Osteocyte (in vitro differentiated cells): ENCODE measurements at regions not wholly inside any gene's neighbourhood (a gene's known extent, or its start where the extent isn't known, plus 50 kb on each side); places are given as distances from the start of the nearest gene placed in this dataset.
A peak's percentile ranks its signal among the peaks of the same experiment; 100 is the strongest.

Source experiments
- DNase-seq: peaks from one replicate; pipeline ENCODE4 v3.0.0; 2021; ENCODE audit warnings: mixed read lengths; ENCODE audit not compliant: unreplicated experiment; ENCODE audit errors: extremely low spot score
- H3K27ac Mint-ChIP-seq: one replicate; pipeline ENCODE4 v1.8.0; 2021; ENCODE audit warnings: mild to moderate bottlenecking, mixed read lengths; ENCODE audit not compliant: unreplicated experiment
- H3K27me3 Mint-ChIP-seq: one replicate; pipeline ENCODE4 v1.8.0; 2021; ENCODE audit warnings: mixed read lengths; ENCODE audit not compliant: unreplicated experiment
- H3K36me3 Mint-ChIP-seq: one replicate; pipeline ENCODE4 v1.8.0; 2021; ENCODE audit warnings: mixed read lengths; ENCODE audit not compliant: unreplicated experiment
- H3K4me1 Mint-ChIP-seq: one replicate; pipeline ENCODE4 v1.8.0; 2021; ENCODE audit warnings: mixed read lengths; ENCODE audit not compliant: unreplicated experiment
- H3K4me3 Mint-ChIP-seq: one replicate; pipeline ENCODE4 v1.8.0; 2021; ENCODE audit warnings: mild to moderate bottlenecking, moderate library complexity, mixed read lengths; ENCODE audit not compliant: unreplicated experiment
- H3K9me3 Mint-ChIP-seq: one replicate; pipeline ENCODE4 v1.8.0; 2021; ENCODE audit warnings: mixed read lengths; ENCODE audit not compliant: unreplicated experiment
- CTCF ChIP-seq: fragments of 200-600 bp; sonication (generic); IDR thresholded peaks from 2 replicates; pipeline ENCODE4 v1.5.0; 2021; ENCODE audit warnings: antibody characterized with exemption, mild to moderate bottlenecking, moderate library complexity

DNA sequence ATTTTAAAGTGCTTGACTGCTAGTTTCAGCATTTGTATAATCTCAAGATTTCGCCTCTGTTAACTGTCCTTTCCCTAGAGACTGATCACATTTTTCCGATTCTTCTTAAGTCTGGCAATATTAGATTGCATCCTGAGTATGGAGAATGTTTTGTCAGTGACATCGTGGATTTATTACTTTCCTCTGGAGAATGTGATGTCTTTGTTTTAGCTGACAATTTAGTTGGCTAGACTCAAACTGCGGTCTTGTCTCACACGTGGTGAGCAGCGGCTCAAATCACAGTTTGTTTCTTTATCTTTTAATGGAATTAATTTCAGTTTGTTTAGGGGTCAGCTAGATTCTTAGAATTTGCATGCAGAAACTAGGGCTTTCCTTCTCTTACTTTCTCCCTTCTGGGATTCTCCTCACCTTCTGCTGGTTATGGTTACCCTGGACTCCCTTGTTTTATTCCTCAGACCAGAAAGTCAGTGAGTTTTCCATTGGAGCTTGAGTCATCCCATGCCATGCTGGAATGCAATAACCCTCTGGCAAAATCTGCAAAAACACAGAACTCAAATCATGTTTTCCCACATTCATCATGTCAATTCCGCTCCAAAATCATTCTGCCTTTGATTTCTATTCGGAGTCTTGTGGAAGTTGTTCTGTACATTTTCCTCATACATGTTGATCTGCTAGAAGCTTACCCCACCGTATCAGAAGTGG lies 327.2 kb upstream of the TRIB2 start:
- DNase-seq: no peak
- Mint-ChIP-seq H3K4me1 (peaks cover 19% of the 10 kb centered on the region), H3K4me3 (peak overlapping the region; percentile 19), H3K27ac (peak overlapping the region; percentile 52), H3K27me3 (no peaks in the 10 kb centered on the region), H3K36me3 (no peaks in the 10 kb centered on the region), H3K9me3 (peaks cover 12% of the 10 kb centered on the region)
- no peak for TF ChIP-seq CTCF

GRCh38 chr2:12391116-12391515 lies 325.6 kb upstream of the TRIB2 start:
- H3K36me3 Mint-ChIP-seq: no peaks in the 10 kb centered on the region
- DNase-seq: no peak
- H3K9me3 Mint-ChIP-seq: peaks cover 11% of the 10 kb centered on the region
- peaks cover 30% of the 10 kb centered on the region for H3K4me1 Mint-ChIP-seq
- H3K27me3 Mint-ChIP-seq: no peaks in the 10 kb centered on the region
- H3K27ac Mint-ChIP-seq: no peak overlapping the region
- no peak for TF ChIP-seq CTCF
- no peak overlapping the region for H3K4me3 Mint-ChIP-seq

GRCh38 chr2:12396699-12397098 lies 320.0 kb upstream of the TRIB2 start:
- no peak for DNase-seq
- H3K27ac Mint-ChIP-seq: no peak overlapping the region
- peaks cover 23% of the 10 kb centered on the region for H3K4me1 Mint-ChIP-seq
- no peaks in the 10 kb centered on the region for H3K9me3 Mint-ChIP-seq
- TF ChIP-seq CTCF: no peak
- H3K36me3 Mint-ChIP-seq: no peaks in the 10 kb centered on the region
- H3K4me3 Mint-ChIP-seq: no peak overlapping the region
- H3K27me3 Mint-ChIP-seq: peaks cover 3% of the 10 kb centered on the region

DNA sequence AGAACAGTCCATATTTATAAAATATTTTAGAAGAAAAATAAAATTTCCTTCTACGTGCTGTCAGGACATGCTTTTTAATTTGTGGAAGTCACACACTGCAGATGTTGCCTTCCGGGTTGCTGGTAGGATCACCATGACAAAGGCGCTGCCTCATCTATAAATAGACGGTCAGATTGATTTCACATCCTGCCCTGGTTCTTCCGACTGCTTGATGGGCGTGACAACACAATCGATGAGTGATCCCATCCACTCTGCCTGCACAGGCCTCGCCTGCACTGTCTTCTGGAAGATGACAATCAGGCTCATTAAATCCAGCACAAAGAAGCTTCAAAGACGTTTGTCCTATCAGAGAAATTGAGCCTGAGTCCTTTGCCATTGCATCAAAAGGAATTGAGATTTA lies 318.9 kb upstream of the TRIB2 start:
- no peak overlapping the region for H3K27ac Mint-ChIP-seq
- no peak for TF ChIP-seq CTCF

GRCh38 chr2:12399240-12399639 lies 317.5 kb upstream of the TRIB2 start:
- Mint-ChIP-seq H3K4me3 (no peak overlapping the region), H3K27me3 (peaks cover 3% of the 10 kb centered on the region), H3K27ac (no peak overlapping the region), H3K4me1 (peaks cover 23% of the 10 kb centered on the region), H3K9me3 (no peaks in the 10 kb centered on the region), H3K36me3 (no peaks in the 10 kb centered on the region)
- DNase-seq: no peak
- no peak for TF ChIP-seq CTCF

More for the DNA sequence above, 318.9 kb upstream of the TRIB2 start:
- no peak overlapping the region for H3K4me3 Mint-ChIP-seq
- H3K27me3 Mint-ChIP-seq: peaks cover 3% of the 10 kb centered on the region
- H3K36me3 Mint-ChIP-seq: no peaks in the 10 kb centered on the region
- DNase-seq: no peak
- peaks cover 23% of the 10 kb centered on the region for H3K4me1 Mint-ChIP-seq
- H3K9me3 Mint-ChIP-seq: no peaks in the 10 kb centered on the region
